SKM-1 (cell line): ENCODE measurements at regions not wholly inside any gene's neighbourhood (a gene's known extent, or its start where the extent isn't known, plus 50 kb on each side); places are given as distances from the start of the nearest gene placed in this dataset.

Source experiments
- DNase-seq: peaks from one replicate; lab custom pipeline; 2025; ENCODE audit not compliant: unreplicated experiment; lab: John Stamatoyannopoulos, UW

GRCh38 chr18:76686737-76687231, 135.6 kb upstream of the ZNF236 start:
- DNase-seq: peak; percentile 43

GRCh38 chr18:76685860-76686259, 136.5 kb upstream of the ZNF236 start:
- no peak for DNase-seq

- DNase-seq: no peak
Observed at GRCh38 chr18:76685402-76685801, 137.0 kb upstream of the ZNF236 start.

- DNase-seq: no peak
Observed at GRCh38 chr18:76684265-76684664, 138.1 kb upstream of the ZNF236 start.

GRCh38 chr18:76679945-76680344, 142.4 kb upstream of the ZNF236 start:
- DNase-seq: no peak

- no peak for DNase-seq
Observed at GRCh38 chr18:76679259-76679658, 143.1 kb upstream of the ZNF236 start.

- DNase-seq: no peak
Observed at GRCh38 chr18:76678248-76678647, 144.1 kb upstream of the ZNF236 start.

- no peak for DNase-seq
Observed at GRCh38 chr18:76674596-76674995, 147.8 kb upstream of the ZNF236 start.

GRCh38 chr18:76673281-76674185, 148.8 kb upstream of the ZNF236 start:
- DNase-seq: no peak

GRCh38 chr18:76672627-76673026, 149.7 kb upstream of the ZNF236 start:
- no peak for DNase-seq

- no peak for DNase-seq
Observed at GRCh38 chr18:76670564-76671288, 151.6 kb upstream of the ZNF236 start.

GRCh38 chr18:76668546-76668945, 153.8 kb upstream of the ZNF236 start:
- no peak for DNase-seq

GRCh38 chr18:76668119-76668518, 154.2 kb upstream of the ZNF236 start:
- DNase-seq: no peak

GRCh38 chr18:76667603-76668002, 154.8 kb upstream of the ZNF236 start:
- no peak for DNase-seq

- DNase-seq: no peak
Observed at GRCh38 chr18:76662626-76663025, 159.7 kb upstream of the ZNF236 start.

GRCh38 chr18:76660571-76661192, 161.7 kb upstream of the ZNF236 start:
- DNase-seq: no peak

GRCh38 chr18:76658627-76659026, 163.6 kb upstream of the ZNF516 start:
- peak; percentile 14 for DNase-seq

- no peak for DNase-seq
Observed at GRCh38 chr18:76657911-76658470, 162.9 kb upstream of the ZNF516 start.

GRCh38 chr18:76656925-76657827, 162.1 kb upstream of the ZNF516 start:
- no peak for DNase-seq

- no peak for DNase-seq
Observed at GRCh38 chr18:76654577-76654976, 159.5 kb upstream of the ZNF516 start.
